Left colon (tissue), 2 donors: ENCODE measurements at regions not wholly inside any gene's neighbourhood (a gene's known extent, or its start where the extent isn't known, plus 50 kb on each side); places are given as distances from the start of the nearest gene placed in this dataset.

Experiments
- ATAC-seq: fragments of 200-7000 bp; cut with Tn5 transposase; one replicate; pipeline ENCODE4 v1.9.1; 2020; ENCODE audit warnings: mild to moderate bottlenecking, moderate library complexity
- DNase-seq, 2 donors: peaks; one replicate each; pipeline ENCODE4 v3.0.0-alpha.2; 2020
- intact Hi-C, 2 donors: fragments of 100-400 bp; cut with DNase I in 1 of 2; cut with micrococcal nuclease in 1 of 2; formaldehyde crosslinking; loops; one replicate each; pipeline versions ENCODE4 v1.11.2 to v1.14.0; 2022; cut with DNase I, micrococcal nuclease
- donor health status: DM: no; HTN: no; CAD: no.
- donor health status: DM: yes; HTN: yes; CAD: no.

- no peak for DNase-seq
- intact Hi-C loops = no loop called here
- no peak for ATAC-seq
Measured at GRCh38 chr12:114895081-114895480, 211.1 kb upstream of the TBX3 start.

- intact Hi-C loops = no loop called here
- DNase-seq = no peak
- no peak for ATAC-seq
Measured at GRCh38 chr12:114894076-114894475, 210.1 kb upstream of the TBX3 start.

- intact Hi-C loops = no loop called here
- DNase-seq (no peak), ATAC-seq (peak; percentile 73)
Measured at GRCh38 chr12:114888928-114889584, 205.1 kb upstream of the TBX3 start.

GRCh38 chr12:114888448-114888847 lies 204.5 kb upstream of the TBX3 start:
- ATAC-seq (peak; percentile 75), DNase-seq (peak in 1 of 2 donors; percentile 23)
- intact Hi-C loops = no loop called here

- DNase-seq (no peak), ATAC-seq (no peak)
- intact Hi-C loops = no loop called here
Measured at GRCh38 chr12:114885501-114885900, 201.5 kb upstream of the TBX3 start.

DNA sequence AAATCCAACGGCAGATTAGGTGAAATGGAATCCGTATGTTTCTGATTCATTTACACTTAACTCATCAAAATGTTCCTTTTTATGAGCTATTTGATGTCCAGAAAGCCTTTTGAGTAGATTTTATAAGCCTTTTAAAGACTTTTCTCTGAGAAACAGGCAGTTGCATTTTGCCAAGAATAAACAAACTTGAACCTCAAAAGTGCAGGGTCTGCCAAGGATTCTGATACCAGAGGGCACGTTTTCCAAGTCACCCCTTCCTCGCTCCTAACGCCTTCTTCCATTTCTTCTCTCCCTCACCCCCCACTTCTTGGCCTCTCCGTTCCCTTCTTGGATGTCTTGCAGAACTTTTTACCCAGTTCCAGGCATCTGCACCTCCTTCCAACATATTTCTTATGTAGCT lies 200.6 kb upstream of the TBX3 start:
- DNase-seq (no peak), ATAC-seq (no peak)
- intact Hi-C loops = no loop called here

- intact Hi-C loops = no loop called here
- no peak for DNase-seq
- no peak for ATAC-seq
Measured at GRCh38 chr12:114882083-114882482, 198.1 kb upstream of the TBX3 start.

- DNase-seq = no peak
- intact Hi-C loops = no loop called here
- no peak for ATAC-seq
Measured at GRCh38 chr12:114879354-114879753, 195.4 kb upstream of the TBX3 start.

DNA sequence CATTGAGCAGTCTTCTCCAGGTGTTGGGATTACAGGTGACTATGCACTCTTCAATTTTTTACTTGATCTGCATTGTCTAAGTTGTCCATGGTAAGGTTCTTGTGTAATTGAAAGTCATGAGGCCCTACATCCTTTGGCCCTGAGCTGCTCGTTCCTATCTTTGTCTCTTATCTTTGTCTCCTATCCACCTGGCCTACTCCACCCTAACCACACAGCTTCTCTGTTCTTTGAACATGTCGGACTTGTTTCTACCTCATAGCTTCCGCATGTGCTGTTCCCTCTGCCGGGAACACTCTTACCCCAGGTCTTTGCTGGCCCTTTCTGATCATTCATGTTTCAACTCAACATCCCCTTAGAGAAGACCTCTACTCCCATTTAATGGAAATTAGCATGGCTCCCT lies 194.8 kb upstream of the TBX3 start:
- DNase-seq (no peak), ATAC-seq (no peak)
- intact Hi-C loops = no loop called here

GRCh38 chr12:114876968-114877680 lies 193.1 kb upstream of the TBX3 start:
- intact Hi-C loops = no loop called here
- DNase-seq (no peak), ATAC-seq (no peak)

- ATAC-seq = peak; percentile 71
- DNase-seq = peak in 1 of 2 donors; percentile 13
- intact Hi-C loops = no loop called here
Measured at GRCh38 chr12:114875313-114875712, 191.3 kb upstream of the TBX3 start.

DNA sequence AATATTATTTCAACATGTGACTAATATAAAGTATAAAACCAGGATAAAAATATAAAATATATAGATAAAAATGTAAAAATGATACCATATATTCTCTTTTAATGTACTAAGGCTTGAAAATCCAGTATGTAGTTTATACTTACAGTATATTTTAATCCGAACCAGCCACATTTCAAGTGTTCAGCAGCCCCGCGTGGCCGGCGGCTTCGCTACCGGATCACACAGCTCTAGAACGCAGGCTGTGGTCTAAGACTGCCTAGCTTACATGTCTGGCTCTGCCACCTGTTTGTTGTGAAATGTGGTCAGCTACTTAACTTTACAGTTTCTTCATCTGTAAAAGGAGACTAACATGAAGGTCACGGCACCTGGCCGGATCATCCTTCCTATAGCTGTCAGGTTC lies 189.7 kb upstream of the TBX3 start:
- DNase-seq (no peak), ATAC-seq (no peak)
- intact Hi-C loops = no loop called here

DNA sequence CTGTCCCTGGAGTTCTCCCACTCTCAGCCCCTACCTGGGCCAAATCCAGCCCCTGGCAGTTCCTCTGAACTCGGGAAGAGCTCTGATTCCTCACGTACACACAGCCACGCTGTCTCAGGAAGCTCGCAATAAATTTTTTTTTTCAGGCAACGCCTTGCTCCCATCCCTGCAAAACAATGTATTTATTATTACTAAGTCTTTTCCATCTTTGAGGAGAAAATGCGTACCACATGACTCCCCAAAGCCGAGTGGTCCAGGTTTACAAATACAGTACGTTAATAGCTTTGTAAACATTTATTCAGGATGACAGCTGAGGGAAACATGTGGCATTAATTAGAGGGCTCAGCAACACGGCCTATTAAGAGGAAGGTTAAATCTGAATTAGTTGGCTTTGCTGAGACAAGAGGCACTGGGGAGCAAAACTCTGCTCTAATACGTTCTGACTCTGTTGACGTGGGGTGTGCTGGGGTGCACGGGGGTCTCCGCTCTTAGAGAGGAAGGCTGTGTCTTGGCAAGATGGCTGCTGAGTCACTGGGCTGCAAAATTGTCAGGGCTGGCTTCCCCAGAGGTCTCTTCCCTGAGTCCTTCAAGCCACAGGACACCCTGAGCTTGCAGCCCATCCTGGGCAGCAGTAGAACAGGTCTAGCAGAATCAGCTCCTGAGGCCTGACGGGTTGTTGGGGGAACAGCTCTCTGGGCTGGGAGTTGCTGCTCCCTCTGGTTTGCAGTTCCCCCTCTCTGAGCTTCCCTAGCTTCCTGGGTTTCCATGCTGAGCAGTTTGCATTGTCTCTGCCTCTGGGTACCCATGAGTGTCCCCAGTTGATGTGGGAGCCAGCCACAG lies 185.2 kb upstream of the TBX3 start:
- DNase-seq = no peak
- intact Hi-C loops = no loop called here
- ATAC-seq = no peak

GRCh38 chr12:114866331-114866730 lies 182.4 kb upstream of the TBX3 start:
- intact Hi-C loops = no loop called here
- no peak for DNase-seq
- no peak for ATAC-seq

DNA sequence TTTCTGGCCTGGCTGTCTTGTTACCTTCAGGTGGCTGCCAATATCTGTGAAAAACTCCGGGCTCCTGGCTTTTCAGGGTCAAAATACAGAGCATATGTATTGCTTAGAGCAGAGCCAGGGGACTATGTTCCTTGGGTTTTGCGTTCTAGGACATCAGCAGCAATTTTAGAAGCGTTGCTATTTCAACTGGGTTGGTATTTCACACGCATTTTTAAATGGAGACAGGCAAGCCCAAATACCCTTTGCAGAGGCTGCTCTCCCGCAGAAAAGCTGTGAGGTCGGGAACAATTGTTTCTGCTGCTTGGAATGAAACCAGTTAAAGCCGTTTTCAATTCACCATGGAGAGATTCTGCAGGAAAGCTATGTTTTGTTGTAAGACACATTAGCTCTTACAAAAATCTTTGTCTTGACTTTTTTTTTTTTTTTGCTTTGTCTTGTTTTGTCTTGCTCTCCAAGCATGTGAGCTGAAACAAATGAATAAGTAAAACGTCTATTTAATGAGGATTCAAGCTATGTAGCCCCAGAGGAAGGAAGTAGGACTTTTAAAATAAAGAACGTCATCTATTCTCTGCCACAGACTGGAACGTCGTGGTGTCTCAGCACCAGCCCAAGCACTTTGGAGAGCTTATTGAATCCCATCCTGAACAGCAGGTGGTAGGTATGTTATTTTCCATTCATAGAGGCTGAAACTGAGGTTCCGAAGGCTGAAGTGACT lies 181.0 kb upstream of the TBX3 start:
- ATAC-seq = no peak
- DNase-seq = no peak
- intact Hi-C loops = no loop called here

- no peak for ATAC-seq
- DNase-seq = no peak
- intact Hi-C loops = no loop called here
Measured at GRCh38 chr12:114863911-114864310, 179.9 kb upstream of the TBX3 start.

GRCh38 chr12:114860969-114861368 lies 177.0 kb upstream of the TBX3 start:
- DNase-seq (no peak), ATAC-seq (no peak)
- intact Hi-C loops = no loop called here

DNA sequence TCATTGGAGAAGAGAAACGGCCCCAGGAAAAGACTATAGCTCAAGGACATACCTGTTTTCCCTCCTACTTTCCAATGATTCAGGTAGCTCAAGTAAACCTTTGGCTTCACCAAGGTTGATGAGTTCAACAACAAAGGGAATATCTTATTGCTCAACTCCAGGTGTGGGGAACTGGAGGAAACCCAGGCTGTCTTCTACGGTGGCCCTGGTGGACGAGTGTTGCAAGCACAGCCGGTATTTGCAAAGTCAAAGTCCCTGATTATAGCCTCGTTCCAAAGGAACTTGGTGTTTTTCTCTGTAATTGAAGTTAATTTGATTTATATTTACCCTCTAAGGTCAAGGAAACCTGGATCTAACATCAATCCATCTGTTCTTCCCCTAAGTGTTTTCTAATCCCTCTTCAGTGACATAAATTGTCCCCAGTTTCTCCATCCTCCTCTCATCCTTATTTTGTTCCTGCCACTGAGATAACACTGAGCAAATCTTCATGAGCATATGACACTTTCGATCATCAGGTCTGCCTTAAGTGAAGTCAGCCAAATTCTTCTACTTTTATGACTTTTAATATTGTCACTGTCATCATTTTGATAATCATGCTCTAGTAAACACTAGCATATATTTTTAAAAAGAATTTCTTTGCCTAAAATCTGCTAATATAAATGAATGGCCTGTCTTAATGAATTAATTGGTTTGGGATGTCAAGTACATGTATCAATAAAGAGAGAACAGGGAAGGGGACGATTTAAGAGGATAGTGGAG lies 174.6 kb upstream of the TBX3 start:
- intact Hi-C loops = no loop called here
- ATAC-seq (peak; percentile 69), DNase-seq (peak in 1 of 2 donors; percentile 7)

DNA sequence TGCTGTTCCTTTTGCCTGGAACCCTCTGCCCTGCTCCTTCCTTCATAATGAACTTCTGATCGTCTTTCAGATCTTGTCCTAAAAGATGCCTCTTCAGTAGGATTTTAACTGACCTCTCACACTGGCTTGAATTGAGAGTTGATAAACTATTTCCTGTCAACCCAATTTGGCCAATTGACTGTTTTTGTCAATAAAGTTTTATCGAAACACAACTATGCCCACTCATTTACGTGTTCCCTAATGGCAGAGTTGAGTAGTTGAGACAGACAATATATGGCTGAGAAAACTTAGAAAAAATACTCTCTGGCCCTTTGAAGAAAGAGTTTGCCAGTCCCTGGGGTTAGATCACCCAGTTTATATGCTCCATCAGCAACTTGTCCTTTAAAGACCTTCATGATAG lies 171.7 kb upstream of the TBX3 start:
- ATAC-seq = no peak
- intact Hi-C loops = no loop called here
- no peak for DNase-seq
